H1 (cell line): ENCODE measurements at regions not wholly inside any gene's neighbourhood (a gene's known extent, or its start where the extent isn't known, plus 50 kb on each side); places are given as distances from the start of the nearest gene placed in this dataset.

Experiments
- CTCF ChIA-PET: fragments of 300-600 bp; sonication (Branson Sonifier 250); formaldehyde crosslinking; loops from one replicate; lab custom pipeline; 2021; ENCODE audit not compliant: partially characterized antibody; lab: Charles Lee
- POLR2A ChIA-PET: fragments of 300-600 bp; sonication (Branson Sonifier 250); formaldehyde crosslinking; loops from one replicate; lab custom pipeline; 2021; ENCODE audit warnings: inconsistent platforms; ENCODE audit not compliant: partially characterized antibody; lab: Charles Lee
- DNase-seq, 2 experiments: peaks; one replicate each; pipeline versions ENCODE4 v3.0.0 to v3.0.0-alpha.2; 2010 to 2022; ENCODE audit warnings: low spot score in 2 of 2, low read depth in 1 of 2, mixed read lengths in 1 of 2
- FAIRE-seq: peaks from 2 replicates; lab custom pipeline; 2011; peaks lifted over from hg19 to GRCh38; lab: Jason Lieb, UNC
- H2AFZ ChIP-seq: 2 replicates; pipeline ENCODE4 v1.8.1; 2012; ENCODE audit warnings: low read length, inconsistent platforms
- H2AK5ac ChIP-seq: 2 replicates; pipeline ENCODE4 v1.6.1; 2013; ENCODE audit warnings: low read depth, low read length
- H2BK120ac ChIP-seq: replicated peaks from 2 replicates; pipeline ENCODE3; 2013; ENCODE audit warnings: low read depth, low read length, inconsistent platforms
- H2BK12ac ChIP-seq: 2 replicates; pipeline ENCODE4 v1.6.1; 2013; ENCODE audit warnings: low read depth, low read length
- H2BK15ac ChIP-seq: 2 replicates; pipeline ENCODE4 v1.6.1; 2013; ENCODE audit warnings: low read length
- H2BK20ac ChIP-seq: 2 replicates; pipeline ENCODE4 v1.6.1; 2013; ENCODE audit warnings: low read length
- H2BK5ac ChIP-seq: 2 replicates; pipeline ENCODE4 v1.6.1; 2013; ENCODE audit warnings: low read depth, low read length
- H3K14ac ChIP-seq: 2 replicates; pipeline ENCODE4 v1.6.1; 2013; ENCODE audit warnings: inconsistent platforms; ENCODE audit not compliant: insufficient read length
- H3K18ac ChIP-seq: 2 replicates; pipeline ENCODE4 v1.6.1; 2013; ENCODE audit warnings: low read length; ENCODE audit errors: extremely low read depth
- H3K23ac ChIP-seq: 2 replicates; pipeline ENCODE4 v1.6.1; 2013; ENCODE audit warnings: inconsistent platforms; ENCODE audit not compliant: insufficient read length
- H3K23me2 ChIP-seq: 2 replicates; pipeline ENCODE4 v1.6.1; 2013; ENCODE audit warnings: low read depth, low read length
- H3K27ac ChIP-seq: 2 replicates; pipeline ENCODE4 v1.6.1; 2011; ENCODE audit warnings: low read depth, low read length, inconsistent platforms
- H3K27me3 ChIP-seq, 4 experiments: replicated peaks in 1 of 4; 1 replicate in 1 of 4; 2 replicates in 3 of 4; pipeline versions ENCODE4 v1.6.1 to v1.8.1; 2011 to 2013; ENCODE audit warnings: low read length in 3 of 4, mild to moderate bottlenecking in 3 of 4, inconsistent platforms in 2 of 4, mixed read lengths in 2 of 4, moderate library complexity in 1 of 4; ENCODE audit not compliant: control insufficient read depth in 3 of 4, insufficient read depth in 3 of 4; ENCODE audit errors: extremely low read depth in 1 of 4
- H3K36me3 ChIP-seq, 4 experiments: 2 replicates each; pipeline versions ENCODE4 v1.6.1 to v1.8.1; 2011 to 2013; ENCODE audit warnings: mild to moderate bottlenecking in 4 of 4, low read length in 3 of 4, moderate library complexity in 2 of 4, control low read depth in 1 of 4, inconsistent platforms in 1 of 4; ENCODE audit not compliant: insufficient read depth in 4 of 4, control insufficient read depth in 2 of 4
- H3K4ac ChIP-seq: replicated peaks from 2 replicates; pipeline ENCODE3; 2013; ENCODE audit warnings: low read length, low read depth, mixed read lengths, inconsistent platforms; ENCODE audit not compliant: insufficient read length
- H3K4me1 ChIP-seq, 4 experiments: replicated peaks in 1 of 4; 1 replicate in 1 of 4; 2 replicates in 3 of 4; pipeline versions ENCODE4 v1.6.1 to v1.8.1; 2011 to 2013; ENCODE audit warnings: low read length in 3 of 4, inconsistent platforms in 2 of 4, mixed read lengths in 1 of 4; ENCODE audit not compliant: insufficient read depth in 4 of 4, control insufficient read depth in 3 of 4
- H3K4me2 ChIP-seq, 2 experiments: 2 replicates each; pipeline versions ENCODE4 v1.6.1 to v1.8.1; 2011 to 2013; ENCODE audit warnings: low read depth in 2 of 2, low read length in 2 of 2, control low read depth in 1 of 2, inconsistent platforms in 1 of 2, mild to moderate bottlenecking in 1 of 2; ENCODE audit not compliant: insufficient read depth in 1 of 2
- H3K4me3 ChIP-seq, 4 experiments: fragments of 200-600, 300-600 bp in 1 of 4; sonication (generic), shearing (Covaris generic), sonication (Bioruptor Twin) in 1 of 4; 2 replicates each; pipeline versions ENCODE4 v1.5.1 to v1.8.1; 2011 to 2016; ENCODE audit warnings: low read length in 4 of 4, low read depth in 3 of 4, control low read depth in 2 of 4, inconsistent platforms in 2 of 4, mild to moderate bottlenecking in 2 of 4, mixed read lengths in 1 of 4, moderate library complexity in 1 of 4; ENCODE audit not compliant: insufficient read depth in 2 of 4; ENCODE audit errors: extremely low read depth in 1 of 4
- H3K56ac ChIP-seq: replicated peaks from 2 replicates; pipeline ENCODE3; 2013; ENCODE audit warnings: low read depth, mild to moderate bottlenecking, mixed read lengths, low read length, inconsistent platforms; ENCODE audit not compliant: insufficient read length
- H3K79me1 ChIP-seq: 2 replicates; pipeline ENCODE4 v1.6.1; 2013; ENCODE audit warnings: low read depth, low read length, control low read depth
- H3K79me2 ChIP-seq, 2 experiments: 2 replicates each; pipeline versions ENCODE4 v1.6.1 to v1.8.1; 2012 to 2013; ENCODE audit warnings: low read length in 2 of 2, mild to moderate bottlenecking in 2 of 2, inconsistent platforms in 1 of 2; ENCODE audit not compliant: insufficient read depth in 2 of 2, control insufficient read depth in 1 of 2
- H3K9ac ChIP-seq, 4 experiments: replicated peaks in 1 of 4; 1 replicate in 1 of 4; 2 replicates in 3 of 4; pipeline versions ENCODE4 v1.6.1 to v1.8.1; 2011 to 2013; ENCODE audit warnings: low read depth in 3 of 4, low read length in 3 of 4, control low read depth in 2 of 4, mild to moderate bottlenecking in 2 of 4, moderate library complexity in 2 of 4, inconsistent platforms in 1 of 4; ENCODE audit errors: extremely low read depth in 1 of 4
- H3K9me3 ChIP-seq, 2 experiments: 2 replicates each; pipeline versions ENCODE4 v1.6.1 to v1.8.1; 2012 to 2013; ENCODE audit warnings: mild to moderate bottlenecking in 2 of 2, moderate library complexity in 2 of 2, control low read depth in 1 of 2, inconsistent platforms in 1 of 2, low read depth in 1 of 2, low read length in 1 of 2, mixed read lengths in 1 of 2; ENCODE audit not compliant: insufficient read depth in 2 of 2
- H4K20me1 ChIP-seq, 2 experiments: replicated peaks in 1 of 2; 2 replicates each; pipeline versions ENCODE3 to v1.8.1; 2011 to 2013; ENCODE audit warnings: inconsistent platforms in 2 of 2, low read length in 2 of 2, mild to moderate bottlenecking in 1 of 2; ENCODE audit not compliant: insufficient read depth in 2 of 2, control insufficient read depth in 1 of 2
- H4K5ac ChIP-seq: 2 replicates; pipeline ENCODE4 v1.6.1; 2013; ENCODE audit warnings: low read length, low read depth, mixed read lengths, inconsistent platforms; ENCODE audit not compliant: insufficient read length
- H4K8ac ChIP-seq: 2 replicates; pipeline ENCODE4 v1.8.0; 2013; ENCODE audit warnings: mild to moderate bottlenecking, moderate library complexity, low read length, inconsistent platforms; ENCODE audit not compliant: insufficient read depth; ENCODE audit errors: extremely low read depth
- H4K91ac ChIP-seq: replicated peaks from 2 replicates; pipeline ENCODE3; 2013; ENCODE audit warnings: low read length, mixed read lengths, inconsistent platforms; ENCODE audit not compliant: insufficient read length
- HDAC6 ChIP-seq: IDR thresholded peaks from one replicate; pipeline ENCODE4 v1.7.1; 2012; ENCODE audit warnings: low read depth, mild to moderate bottlenecking, inconsistent platforms, low read length, moderate library complexity
- SP2 ChIP-seq: IDR thresholded peaks from 2 replicates; pipeline ENCODE4 v1.6.1; 2012; ENCODE audit warnings: mild to moderate bottlenecking, low read length, inconsistent platforms
- WGBS, 2 experiments: shearing (Covaris generic) in 1 of 2; methylation state at CpG; one replicate each; pipeline versions ENCODE4 v1.1.6 to v1.1.7; 2013 to 2015; ENCODE audit warnings: low lambda C conversion rate in 2 of 2, mixed read lengths in 2 of 2, inconsistent platforms in 1 of 2, low coverage in 1 of 2, missing lambda C conversion rate in 1 of 2; ENCODE audit not compliant: insufficient replicate concordance in 2 of 2, insufficient coverage in 1 of 2, insufficient read length in 1 of 2; ENCODE audit errors: extremely low coverage in 1 of 2, missing lambda C conversion rate in 1 of 2; 5-methylcytosine and 5-hydroxymethylcytosine counted together

DNA sequence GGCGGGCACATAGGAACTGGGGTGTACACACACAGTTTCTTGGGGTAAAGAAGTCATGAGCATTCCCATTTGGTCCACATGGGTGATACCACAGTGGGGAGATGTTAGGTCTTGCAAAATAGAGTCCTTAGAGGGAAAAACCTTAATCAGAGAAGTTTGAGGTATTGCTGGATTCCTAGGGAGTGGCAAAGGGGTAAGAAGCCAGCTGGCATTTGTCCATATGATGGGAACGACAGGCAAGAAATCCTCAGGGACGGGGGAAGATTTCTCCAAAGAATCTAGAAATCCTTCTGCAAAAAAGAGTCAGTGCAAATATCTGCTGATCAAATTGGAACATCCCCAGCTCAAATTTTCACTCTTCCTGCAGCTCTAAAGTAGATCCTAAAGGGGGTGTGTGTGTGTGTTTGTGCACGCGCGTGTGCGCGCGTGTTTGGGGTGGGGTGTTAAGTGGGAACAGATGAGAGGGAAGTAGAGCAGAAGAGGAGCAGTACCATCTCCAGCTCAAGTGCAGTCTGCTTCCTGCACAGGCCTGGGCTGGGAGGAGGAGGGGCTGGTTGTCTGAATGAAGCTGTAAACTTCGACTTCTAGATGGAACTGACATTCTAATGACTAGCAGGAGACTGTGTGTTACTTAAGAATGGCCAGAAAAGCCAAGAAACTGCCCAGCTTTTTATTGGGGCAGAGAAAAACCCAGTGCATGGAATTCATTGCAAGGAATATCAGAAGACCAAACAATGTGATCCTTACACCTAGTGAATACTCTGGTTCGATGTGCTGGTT is 168.0 kb downstream of the SPP2 start:
- no peak overlapping the region for H3K4me3 ChIP-seq

More for the DNA sequence above, 168.0 kb downstream of the SPP2 start:
- Histone ChIP-seq H3K79me2 (no peaks in the 10 kb centered on the region), H4K91ac (no peak overlapping the region), H3K4me1 (no peaks in the 10 kb centered on the region), H3K36me3 (no peaks in the 10 kb centered on the region), H3K56ac (no peak overlapping the region), H3K23ac (no peak overlapping the region), H3K4ac (no peak overlapping the region), H4K5ac (no peak overlapping the region), H4K20me1 (no peaks in the 10 kb centered on the region), H4K8ac (no peak overlapping the region), H3K79me1 (no peaks in the 10 kb centered on the region), H2BK5ac (no peak overlapping the region), H3K9ac (no peak overlapping the region), H2BK120ac (no peak overlapping the region), H2AK5ac (no peak overlapping the region), H3K14ac (no peak overlapping the region), H3K18ac (no peak overlapping the region), H3K27me3 (no peaks in the 10 kb centered on the region), H2BK12ac (no peak overlapping the region), H3K4me2 (no peak overlapping the region), H2BK20ac (no peak overlapping the region), H3K23me2 (0 out of 2 replicates have a peak, but pooled peaks cover 2% of the 10 kb centered on the region), H2AFZ (0 out of 2 replicates have a peak overlapping the region, but pooled peaks have one; percentile 38), H3K27ac (no peak overlapping the region), H3K9me3 (no peaks in the 10 kb centered on the region), H2BK15ac (no peak overlapping the region)
- FAIRE-seq (no peak), DNase-seq (no peak)
- POLR2A ChIA-PET: no interaction called here
- TF ChIP-seq SP2 (no peak), HDAC6 (no peak)
- WGBS, 2 experiments: 96 to 100% methylated on average over 2 to 10 of the region's 11 CpGs
- CTCF ChIA-PET: interaction anchor here (0.6 to 1.5 kb wide), 3 partner anchors 14 to 70 kb away, joined by 3 to 5 read pairs (median 5); no protein-coding TSS in a partner anchor
